ENCODE measurements at regions not wholly inside any gene's neighbourhood (a gene's known extent, or its start where the extent isn't known, plus 50 kb on each side); places are given as distances from the start of the nearest gene placed in this dataset.

DNA sequence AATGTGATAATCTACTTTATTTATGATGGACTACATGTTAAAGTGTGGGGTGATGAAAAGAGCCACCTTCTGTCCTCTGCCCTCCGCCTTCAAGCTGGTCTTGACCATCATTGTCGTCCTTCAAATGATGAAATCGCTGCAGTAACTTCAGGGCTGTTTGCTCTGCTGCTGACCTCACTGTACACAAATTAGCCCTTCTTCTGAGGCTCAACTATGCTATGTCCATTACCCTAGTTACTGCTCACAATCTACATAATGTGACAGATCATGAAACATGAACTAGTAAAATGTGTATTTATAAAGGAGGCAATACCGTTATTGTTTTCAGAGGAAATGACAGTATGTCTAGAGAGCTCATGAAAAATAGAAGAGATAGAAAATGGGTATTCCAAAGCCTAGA lies 145.9 kb downstream of the RFC3 start:
- no peak overlapping the region for H3K9ac ChIP-seq (replicated peaks; ENCODE audit: extremely low read depth, insufficient read depth, low read length)
- H3K4me2 ChIP-seq (ENCODE audit: insufficient read depth, low read length), result no peak overlapping the region
- H3K27me3 ChIP-seq (ENCODE audit: control insufficient read depth in 2 of 2, insufficient read depth in 2 of 2, low read length in 2 of 2), result no peaks in the 10 kb centered on the region
- H3K9me1 ChIP-seq (replicated peaks; ENCODE audit: control insufficient read depth, extremely low read depth, insufficient read depth, low read length), result no peaks in the 10 kb centered on the region
- no peak for TF ChIP-seq GATA2 (IDR thresholded peaks at IDR 0.05; ENCODE audit: insufficient read depth, insufficient read length, low read depth, low read length)
- TF ChIP-seq, protein P1, sequence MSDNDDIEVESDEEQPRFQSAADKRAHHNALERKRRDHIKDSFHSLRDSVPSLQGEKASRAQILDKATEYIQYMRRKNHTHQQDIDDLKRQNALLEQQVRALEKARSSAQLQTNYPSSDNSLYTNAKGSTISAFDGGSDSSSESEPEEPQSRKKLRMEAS (IDR thresholded peaks at IDR 0.05; ENCODE audit: insufficient read depth, insufficient read length), result no peak
- TF ChIP-seq POLR2A (IDR thresholded peaks at IDR 0.05; ENCODE audit: low read depth, low read length), result no peak
- TF ChIP-seq FOS (IDR thresholded peaks at IDR 0.05; ENCODE audit: borderline replicate concordance, insufficient read depth, low read length), result no peak
- TF ChIP-seq MYC (IDR thresholded peaks at IDR 0.05; ENCODE audit: low read depth, low read length), result no peak
- no peak for TF ChIP-seq EZH2 (IDR thresholded peaks at IDR 0.05; ENCODE audit: borderline replicate concordance, low read depth, low read length, severe bottlenecking)
- TF ChIP-seq, protein P2, sequence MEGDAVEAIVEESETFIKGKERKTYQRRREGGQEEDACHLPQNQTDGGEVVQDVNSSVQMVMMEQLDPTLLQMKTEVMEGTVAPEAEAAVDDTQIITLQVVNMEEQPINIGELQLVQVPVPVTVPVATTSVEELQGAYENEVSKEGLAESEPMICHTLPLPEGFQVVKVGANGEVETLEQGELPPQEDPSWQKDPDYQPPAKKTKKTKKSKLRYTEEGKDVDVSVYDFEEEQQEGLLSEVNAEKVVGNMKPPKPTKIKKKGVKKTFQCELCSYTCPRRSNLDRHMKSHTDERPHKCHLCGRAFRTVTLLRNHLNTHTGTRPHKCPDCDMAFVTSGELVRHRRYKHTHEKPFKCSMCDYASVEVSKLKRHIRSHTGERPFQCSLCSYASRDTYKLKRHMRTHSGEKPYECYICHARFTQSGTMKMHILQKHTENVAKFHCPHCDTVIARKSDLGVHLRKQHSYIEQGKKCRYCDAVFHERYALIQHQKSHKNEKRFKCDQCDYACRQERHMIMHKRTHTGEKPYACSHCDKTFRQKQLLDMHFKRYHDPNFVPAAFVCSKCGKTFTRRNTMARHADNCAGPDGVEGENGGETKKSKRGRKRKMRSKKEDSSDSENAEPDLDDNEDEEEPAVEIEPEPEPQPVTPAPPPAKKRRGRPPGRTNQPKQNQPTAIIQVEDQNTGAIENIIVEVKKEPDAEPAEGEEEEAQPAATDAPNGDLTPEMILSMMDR (IDR thresholded peaks at IDR 0.05; ENCODE audit: extremely low read depth in 1 of 2, insufficient read depth in 1 of 2, low read depth in 1 of 2, low read length in 2 of 2), result no peak
- no peak for TF ChIP-seq JUN (IDR thresholded peaks at IDR 0.05; ENCODE audit: borderline replicate concordance, insufficient read depth, insufficient read length, low read depth)
- no peak for TF ChIP-seq POLR2AphosphoS5 (IDR thresholded peaks at IDR 0.05; ENCODE audit: insufficient read depth, low read depth, low read length)
- FAIRE-seq (no peak), DNase-seq (ENCODE audit: low read depth, low spot score) (no peak)
- no peaks in the 10 kb centered on the region for H3K79me2 ChIP-seq (ENCODE audit: control insufficient read depth, insufficient read depth, low read length)
- intact Hi-C loops (cut with micrococcal nuclease) (no loop called here), dilution Hi-C loops (cut with MboI; ENCODE audit: extremely low pct_ligation_motif_present, low sequenced_read_pairs) (no loop called here)
- no peaks in the 10 kb centered on the region for H3K36me3 ChIP-seq (ENCODE audit: control insufficient read depth in 2 of 2, extremely low read depth in 1 of 2, insufficient read depth in 2 of 2, low read length in 2 of 2)
- no peak overlapping the region for H2AFZ ChIP-seq (ENCODE audit: low read depth, low read length)
- H3K4me1 ChIP-seq (ENCODE audit: control insufficient read depth, extremely low read depth, insufficient read depth, low read length), result no peaks in the 10 kb centered on the region
- no TSS peak for BruUV-seq (replicated peaks)
- no peak overlapping the region for H3K4me3 ChIP-seq (replicated peaks in 1 of 3; ENCODE audit: insufficient read depth in 1 of 3, low read depth in 1 of 3, low read length in 3 of 3)
- H3K9me3 ChIP-seq (replicated peaks; ENCODE audit: control insufficient read depth, insufficient read depth, low read length), result no peaks in the 10 kb centered on the region
- H3K27ac ChIP-seq (ENCODE audit: insufficient read depth, low read depth, low read length), result no peak overlapping the region
- CTCF ChIA-PET, result no interaction called here
- no peaks in the 10 kb centered on the region for H4K20me1 ChIP-seq (replicated peaks; ENCODE audit: control insufficient read depth, extremely low read depth, insufficient read depth, low read length)
- POLR2A ChIA-PET, result no interaction called here
